ENCODE measurements at regions not wholly inside any gene's neighbourhood (a gene's known extent, or its start where the extent isn't known, plus 50 kb on each side); places are given as distances from the start of the nearest gene placed in this dataset.
A peak's percentile ranks its signal among the peaks of the same experiment; 100 is the strongest.

DNA sequence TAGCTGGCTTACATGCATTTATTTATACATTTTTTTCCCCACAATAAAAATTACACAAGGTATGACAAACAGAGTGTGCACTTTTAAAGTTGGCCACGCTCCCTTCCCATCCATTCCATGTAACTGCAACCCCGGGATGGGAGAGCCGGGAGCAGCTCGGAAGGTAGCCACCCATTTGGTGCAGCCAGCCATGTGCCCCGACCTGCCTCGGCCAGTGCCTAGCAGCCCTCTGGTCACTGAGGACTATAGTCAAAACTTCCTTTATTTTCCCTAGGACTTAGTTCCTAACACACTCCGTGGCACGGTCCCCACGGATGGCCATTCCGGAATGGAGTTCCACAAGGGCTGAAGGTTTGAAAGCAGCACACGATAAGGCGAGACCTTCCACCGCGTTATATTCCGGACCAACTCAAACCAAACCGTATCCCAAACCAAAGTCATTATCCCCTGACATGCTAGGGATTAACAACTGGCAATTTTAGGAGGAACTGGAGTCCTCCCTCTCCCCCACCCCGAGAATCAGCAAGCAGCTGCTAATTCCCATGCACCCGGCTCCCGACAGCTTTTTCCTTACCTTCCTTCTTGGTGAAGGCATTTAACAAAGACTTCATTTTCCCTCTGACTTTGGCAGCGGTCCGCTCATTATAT, 426.4 kb downstream of the SHANK2 start:
- Histone ChIP-seq H3K36me3 (ENCODE audit: insufficient read depth, low read length, poor library complexity, severe bottlenecking) (no peaks in the 10 kb centered on the region), H3K4me3 (ENCODE audit: low read depth, low read length, poor library complexity, severe bottlenecking) (no peak overlapping the region), H3K27me3 (replicated peaks; ENCODE audit: insufficient read depth, low read depth, low read length, poor library complexity) (peaks cover 72% of the 10 kb centered on the region), H3K4me1 (ENCODE audit: insufficient read depth, low read length, poor library complexity, severe bottlenecking) (peaks cover 4% of the 10 kb centered on the region), H3K9me3 (ENCODE audit: low read depth, low read length, poor library complexity, severe bottlenecking) (no peaks in the 10 kb centered on the region), H3K27ac (ENCODE audit: low read depth, low read length, poor library complexity, severe bottlenecking) (no peak overlapping the region)
- no TSS peak for BruUV-seq (replicated peaks)
- CTCF ChIA-PET, result interaction anchor here (0.6 kb wide), 1 partner anchor 1795 kb away, joined by 3 read pairs; no protein-coding TSS in a partner anchor
- intact Hi-C loops (cut with micrococcal nuclease; ENCODE audit: unreplicated experiment), result no loop called here
- TF ChIP-seq EZH2 (IDR thresholded peaks at IDR 0.05; ENCODE audit: borderline replicate concordance, low read depth, low read length, poor library complexity, severe bottlenecking), result peak; percentile 85
- TF ChIP-seq, protein P1, sequence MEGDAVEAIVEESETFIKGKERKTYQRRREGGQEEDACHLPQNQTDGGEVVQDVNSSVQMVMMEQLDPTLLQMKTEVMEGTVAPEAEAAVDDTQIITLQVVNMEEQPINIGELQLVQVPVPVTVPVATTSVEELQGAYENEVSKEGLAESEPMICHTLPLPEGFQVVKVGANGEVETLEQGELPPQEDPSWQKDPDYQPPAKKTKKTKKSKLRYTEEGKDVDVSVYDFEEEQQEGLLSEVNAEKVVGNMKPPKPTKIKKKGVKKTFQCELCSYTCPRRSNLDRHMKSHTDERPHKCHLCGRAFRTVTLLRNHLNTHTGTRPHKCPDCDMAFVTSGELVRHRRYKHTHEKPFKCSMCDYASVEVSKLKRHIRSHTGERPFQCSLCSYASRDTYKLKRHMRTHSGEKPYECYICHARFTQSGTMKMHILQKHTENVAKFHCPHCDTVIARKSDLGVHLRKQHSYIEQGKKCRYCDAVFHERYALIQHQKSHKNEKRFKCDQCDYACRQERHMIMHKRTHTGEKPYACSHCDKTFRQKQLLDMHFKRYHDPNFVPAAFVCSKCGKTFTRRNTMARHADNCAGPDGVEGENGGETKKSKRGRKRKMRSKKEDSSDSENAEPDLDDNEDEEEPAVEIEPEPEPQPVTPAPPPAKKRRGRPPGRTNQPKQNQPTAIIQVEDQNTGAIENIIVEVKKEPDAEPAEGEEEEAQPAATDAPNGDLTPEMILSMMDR (conservative IDR thresholded peaks at IDR 0.05; ENCODE audit: low read depth, low read length), result no peak
- POLR2A ChIA-PET (ENCODE audit: low non-redundant PET), result interaction anchor here (0.7 kb wide), 1 partner anchor 8 kb away, joined by 8 read pairs; no protein-coding TSS in a partner anchor
- DNase-seq (ENCODE audit: low spot score), result no peak

DNA sequence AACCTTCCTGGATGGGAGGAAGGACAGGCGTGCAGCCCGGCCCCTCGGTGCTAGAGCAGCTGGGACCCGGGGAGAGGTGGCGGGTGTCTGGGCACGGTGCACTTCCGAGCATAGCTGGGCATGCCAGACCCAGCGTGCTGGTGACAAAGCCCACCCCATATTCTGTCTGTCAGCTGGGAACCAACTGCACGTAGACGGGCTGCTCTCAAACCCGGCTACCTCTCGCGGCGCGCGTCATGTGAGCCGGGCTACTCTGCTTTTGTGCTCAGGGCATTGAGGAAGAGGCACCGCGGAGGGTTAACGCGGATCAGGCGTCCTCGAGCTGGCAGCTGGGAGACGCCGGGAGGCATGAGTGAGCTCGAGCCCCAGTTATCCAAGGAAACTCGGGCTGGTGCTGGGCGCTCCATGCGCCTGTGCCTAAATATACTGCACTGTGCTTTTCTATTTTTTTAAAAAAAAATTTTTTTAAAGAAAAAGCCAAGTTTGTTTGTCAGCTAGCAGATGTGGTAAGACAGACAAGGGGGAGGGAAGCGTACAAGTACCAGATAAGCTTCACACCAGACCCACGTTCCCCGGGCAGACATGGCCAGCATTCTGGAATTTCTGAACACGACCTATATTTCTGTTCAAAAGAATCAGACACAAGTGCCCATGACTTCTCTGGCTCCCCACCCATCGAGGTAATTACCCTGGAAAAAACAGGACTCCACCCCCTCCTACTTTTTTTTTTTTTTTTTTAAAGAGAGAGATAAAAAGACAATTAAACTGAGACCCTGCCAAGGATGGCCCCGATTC, 425.6 kb downstream of the SHANK2 start:
- peaks cover 4% of the 10 kb centered on the region for H3K4me1 ChIP-seq (ENCODE audit: insufficient read depth, low read length, poor library complexity, severe bottlenecking)
- ChIA-PET POLR2A (ENCODE audit: low non-redundant PET) (interaction anchor here (0.6 to 0.7 kb wide), 2 partner anchors 47 to 71 kb away, joined by 5 to 7 read pairs; no protein-coding TSS in a partner anchor), CTCF (interaction anchor here (0.6 kb wide), 1 partner anchor 255 kb away, joined by 4 read pairs; no protein-coding TSS in a partner anchor)
- H3K27ac ChIP-seq (ENCODE audit: low read depth, low read length, poor library complexity, severe bottlenecking), result no peak overlapping the region
- peaks cover 80% of the 10 kb centered on the region for H3K27me3 ChIP-seq (replicated peaks; ENCODE audit: insufficient read depth, low read depth, low read length, poor library complexity)
- intact Hi-C loops (cut with micrococcal nuclease; ENCODE audit: unreplicated experiment), result no loop called here
- no peaks in the 10 kb centered on the region for H3K36me3 ChIP-seq (ENCODE audit: insufficient read depth, low read length, poor library complexity, severe bottlenecking)
- H3K4me3 ChIP-seq (ENCODE audit: low read depth, low read length, poor library complexity, severe bottlenecking), result no peak overlapping the region
- TF ChIP-seq, protein P1 (conservative IDR thresholded peaks at IDR 0.05; ENCODE audit: low read depth, low read length), result no peak
- TF ChIP-seq EZH2 (IDR thresholded peaks at IDR 0.05; ENCODE audit: borderline replicate concordance, low read depth, low read length, poor library complexity, severe bottlenecking), result peak; percentile 24
- DNase-seq (ENCODE audit: low spot score), result peak; percentile 54
- BruUV-seq (replicated peaks), result no TSS peak
- no peaks in the 10 kb centered on the region for H3K9me3 ChIP-seq (ENCODE audit: low read depth, low read length, poor library complexity, severe bottlenecking)

DNA sequence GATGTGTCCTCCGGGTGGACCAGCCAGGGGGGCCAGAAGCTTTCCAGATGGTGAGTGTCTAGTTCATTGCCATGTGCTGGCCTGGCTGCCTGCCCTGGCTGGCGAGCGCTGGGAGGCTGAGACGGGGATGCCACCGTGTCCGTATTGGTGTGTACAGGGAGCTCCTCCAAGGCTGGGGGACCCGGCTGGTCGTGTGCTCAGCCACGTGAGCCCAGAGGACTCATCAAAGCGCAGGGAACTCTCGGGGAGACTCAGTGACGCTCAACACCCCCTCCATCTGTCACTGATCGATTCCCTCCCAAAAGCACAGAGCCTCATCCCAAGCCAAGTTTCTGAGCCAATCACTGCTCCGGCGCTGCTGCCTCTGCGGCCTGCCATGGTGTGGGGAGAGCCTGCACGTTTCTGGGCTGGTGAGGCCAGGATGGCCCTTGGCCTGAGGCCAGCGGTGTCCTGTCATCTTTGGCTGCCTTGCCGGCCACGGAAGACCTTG, 423.7 kb downstream of the SHANK2 start:
- TF ChIP-seq, protein P1 (conservative IDR thresholded peaks at IDR 0.05; ENCODE audit: low read depth, low read length), result no peak
- no peak for TF ChIP-seq EZH2 (IDR thresholded peaks at IDR 0.05; ENCODE audit: borderline replicate concordance, low read depth, low read length, poor library complexity, severe bottlenecking)
- BruUV-seq (replicated peaks), result no TSS peak
- DNase-seq (ENCODE audit: low spot score), result no peak
- Histone ChIP-seq H3K27me3 (replicated peaks; ENCODE audit: insufficient read depth, low read depth, low read length, poor library complexity) (peaks cover 94% of the 10 kb centered on the region), H3K27ac (ENCODE audit: low read depth, low read length, poor library complexity, severe bottlenecking) (no peak overlapping the region), H3K36me3 (ENCODE audit: insufficient read depth, low read length, poor library complexity, severe bottlenecking) (no peaks in the 10 kb centered on the region), H3K4me3 (ENCODE audit: low read depth, low read length, poor library complexity, severe bottlenecking) (no peak overlapping the region), H3K4me1 (ENCODE audit: insufficient read depth, low read length, poor library complexity, severe bottlenecking) (peaks cover 4% of the 10 kb centered on the region), H3K9me3 (ENCODE audit: low read depth, low read length, poor library complexity, severe bottlenecking) (no peaks in the 10 kb centered on the region)
- ChIA-PET POLR2A (ENCODE audit: low non-redundant PET) (no interaction called here), CTCF (no interaction called here)
- intact Hi-C loops (cut with micrococcal nuclease; ENCODE audit: unreplicated experiment), result no loop called here

Data from A673 (cell line).